ENCODE measurements at regions not wholly inside any gene's neighbourhood (a gene's known extent, or its start where the extent isn't known, plus 50 kb on each side); places are given as distances from the start of the nearest gene placed in this dataset.
"Not testable (repeated sequence)": the region's sequence is repeated elsewhere in the genome, so short reads cannot be mapped to it uniquely, and the experiment has no call there.

DNA sequence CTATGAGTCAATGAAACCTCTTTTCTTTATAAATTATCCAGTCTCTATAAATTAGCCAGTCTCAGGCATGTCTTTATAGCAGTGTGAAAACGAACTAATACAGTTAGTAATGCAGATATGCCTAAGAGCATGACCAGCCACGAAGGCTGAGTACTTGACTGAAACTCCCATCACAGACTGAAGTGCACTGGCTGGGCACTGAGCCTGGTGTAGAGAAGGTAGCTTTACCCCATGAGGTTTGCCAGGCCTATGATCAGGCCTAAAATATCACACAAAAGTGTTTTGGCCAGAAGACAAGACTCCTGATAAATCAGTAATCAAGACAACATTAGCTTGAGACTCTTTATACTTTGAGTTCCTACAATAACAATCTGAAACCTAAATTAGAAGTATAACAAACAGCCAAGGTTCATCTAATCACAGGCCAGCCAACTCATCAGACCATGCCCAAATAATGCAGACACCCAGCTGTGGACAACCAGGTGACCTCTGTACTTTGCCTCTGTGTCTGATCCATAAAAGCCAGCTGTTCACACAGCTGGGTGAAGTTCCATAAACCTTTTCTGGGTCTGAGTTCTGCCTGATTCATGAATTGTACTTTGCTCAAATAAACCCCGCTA lies 771.8 kb upstream of the SLITRK1 start:
- no peak for DNase-seq (ENCODE audit: low read depth)

DNA sequence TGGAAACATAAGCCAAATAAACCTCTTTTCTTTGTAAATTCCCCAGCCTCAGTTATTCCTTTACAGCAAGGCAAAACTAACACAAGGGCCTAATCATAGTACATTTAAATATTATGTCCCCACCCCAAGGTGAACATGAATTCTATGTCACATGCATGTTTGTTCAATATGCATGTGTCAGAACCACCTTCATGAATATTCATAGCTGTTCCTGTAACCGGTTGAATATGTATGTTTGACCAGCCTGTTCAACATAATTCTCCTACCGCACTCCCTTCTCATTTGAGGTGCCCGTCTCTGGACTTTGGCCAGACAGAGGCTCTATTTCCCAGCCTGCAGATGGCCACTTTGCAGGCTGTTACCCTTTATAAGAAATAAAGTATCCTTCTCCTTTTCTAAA lies 769.4 kb upstream of the SLITRK1 start:
- DNase-seq (ENCODE audit: low read depth), result no peak

DNA sequence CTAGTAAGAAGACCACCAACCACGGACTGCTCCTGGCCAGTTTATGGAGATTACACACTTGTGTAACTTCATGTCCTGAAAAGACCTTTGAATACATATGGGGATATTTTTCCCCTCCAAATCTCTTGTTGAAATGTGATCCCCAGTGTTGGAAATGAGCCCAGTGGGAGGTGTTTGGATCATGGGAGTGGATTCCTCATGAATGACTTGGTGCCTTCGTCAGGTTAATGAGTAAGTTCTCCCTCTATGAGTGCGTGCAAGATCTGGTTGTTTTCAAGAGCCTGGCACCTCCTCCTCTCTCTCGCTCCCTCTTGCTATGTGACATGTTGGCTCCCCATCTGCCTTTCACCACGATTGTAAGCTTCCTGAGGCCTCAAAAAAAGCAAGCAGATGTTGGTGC lies 769.0 kb upstream of the SLITRK1 start:
- peak; percentile 69 for DNase-seq (ENCODE audit: low read depth)

DNA sequence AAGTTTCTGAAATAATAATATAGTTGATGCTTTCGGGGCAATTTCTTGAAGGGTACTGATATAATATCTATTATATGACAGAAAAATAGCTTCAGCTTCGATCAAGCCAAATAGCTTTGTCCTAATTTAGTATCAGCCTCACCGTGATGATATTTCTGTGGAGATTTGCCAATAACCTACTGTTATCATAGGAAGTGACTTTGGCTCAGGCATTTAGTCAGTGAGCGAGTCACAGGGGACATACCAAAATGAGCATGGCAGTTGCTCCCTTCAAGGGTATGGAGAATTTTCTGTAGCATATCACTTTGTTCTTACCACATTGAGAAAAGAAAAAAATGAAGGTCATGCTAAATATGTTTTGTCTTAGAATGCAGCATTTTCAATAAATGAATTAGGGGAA lies 767.6 kb upstream of the SLITRK1 start:
- no peak for DNase-seq (ENCODE audit: low read depth)

DNA sequence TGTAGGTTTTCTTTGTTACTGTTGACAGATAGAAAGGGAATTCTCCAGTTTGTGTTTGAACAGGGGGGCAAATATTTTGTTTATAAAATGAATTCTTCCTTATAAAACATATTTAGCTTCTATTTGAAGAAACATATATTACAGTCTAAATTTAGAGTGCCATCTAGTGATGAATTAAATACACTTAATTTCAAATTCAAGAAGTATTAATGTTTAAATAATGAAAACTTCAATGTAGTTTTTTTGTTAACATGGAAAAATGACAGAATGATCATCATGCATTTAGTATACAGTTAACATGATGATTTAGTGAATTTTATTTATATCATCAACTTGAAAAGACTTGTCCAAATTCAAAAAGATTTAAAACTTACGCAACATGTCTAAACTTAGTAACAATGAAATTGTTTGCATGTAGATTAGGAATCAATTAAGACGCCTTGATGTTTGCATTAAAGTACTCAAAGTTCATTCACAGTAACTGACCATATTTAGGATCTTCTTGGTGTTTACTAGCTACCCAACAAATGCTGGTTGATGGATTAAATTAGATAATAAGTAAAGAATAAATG lies 765.9 kb upstream of the SLITRK1 start:
- DNase-seq (ENCODE audit: low read depth), result no peak

DNA sequence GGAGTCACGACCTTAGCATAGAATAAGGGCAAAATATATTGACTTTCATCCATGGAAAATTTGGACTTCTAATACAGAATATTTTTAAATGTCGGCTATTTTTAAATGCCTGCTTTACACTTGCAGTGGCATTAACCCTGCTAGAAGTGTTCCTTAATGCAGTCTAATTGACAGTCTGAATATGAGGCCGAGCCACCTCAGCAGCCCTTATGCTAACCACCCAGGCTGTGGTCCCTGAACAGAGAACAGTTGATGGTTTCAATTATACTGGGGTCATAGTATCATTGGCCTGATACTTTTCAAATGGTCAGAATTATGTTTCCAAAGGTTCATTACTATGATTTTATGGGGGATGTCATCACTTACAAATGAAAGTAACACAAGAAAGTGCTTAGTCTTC lies 764.7 kb upstream of the SLITRK1 start:
- DNase-seq (ENCODE audit: low read depth), result no peak

DNA sequence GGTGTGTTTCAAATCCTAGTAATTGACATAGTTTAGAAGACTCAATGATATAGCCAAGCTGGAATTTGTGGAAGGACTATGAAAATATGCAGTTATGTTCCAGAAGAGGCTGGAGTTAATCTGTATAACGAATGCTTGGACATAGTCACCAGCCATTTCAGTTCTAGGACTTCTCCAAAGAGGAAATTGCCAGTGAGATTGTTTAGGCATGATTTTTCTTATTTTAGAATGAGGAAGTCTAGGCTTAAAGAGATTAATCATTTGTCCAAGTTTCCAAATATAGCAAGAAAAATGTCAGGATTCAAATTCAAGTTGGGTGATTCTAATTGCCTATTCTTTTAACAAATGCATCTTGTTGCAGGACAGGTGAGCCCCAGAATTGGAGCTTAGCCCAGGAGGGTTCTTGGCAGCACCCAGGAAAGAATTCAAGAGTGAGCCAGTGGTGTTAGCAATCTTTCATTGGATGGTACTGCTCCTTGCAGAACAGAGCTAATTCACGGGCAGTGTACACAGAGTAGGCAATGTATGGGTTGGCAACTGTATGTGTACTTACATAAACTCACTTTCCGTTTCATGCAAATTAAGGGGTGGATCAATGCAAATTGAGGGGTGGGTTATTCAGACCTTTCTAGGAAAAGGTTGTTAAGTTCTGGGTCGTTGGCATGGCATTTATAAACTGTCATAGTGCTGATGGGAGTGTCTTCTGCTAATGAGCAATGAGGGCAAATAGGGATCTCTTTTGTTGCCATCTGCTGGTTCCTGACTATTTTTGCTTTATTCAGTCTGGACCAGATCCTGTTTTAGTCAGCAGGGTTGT lies 763.1 kb upstream of the SLITRK1 start:
- no peak for DNase-seq (ENCODE audit: low read depth)

DNA sequence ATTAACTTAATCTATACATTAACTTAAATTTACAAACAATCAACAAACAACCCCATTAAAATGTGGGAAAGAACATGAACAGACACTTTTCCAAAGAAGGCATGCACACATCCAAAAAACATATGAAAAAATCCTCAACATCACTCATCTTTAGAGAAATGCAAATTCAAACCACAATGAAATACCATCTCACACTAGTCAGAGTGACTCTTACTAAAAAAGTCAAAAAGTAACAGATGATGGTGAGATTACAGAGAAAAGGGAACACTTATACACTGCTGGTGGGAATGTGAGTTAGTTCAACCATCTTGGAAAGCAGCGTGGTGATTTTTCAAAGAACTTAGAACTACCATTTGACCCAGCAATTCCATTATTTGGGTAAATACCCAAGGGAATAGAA lies 759.2 kb upstream of the SLITRK1 start:
- DNase-seq (ENCODE audit: low read depth), result no peak

DNA sequence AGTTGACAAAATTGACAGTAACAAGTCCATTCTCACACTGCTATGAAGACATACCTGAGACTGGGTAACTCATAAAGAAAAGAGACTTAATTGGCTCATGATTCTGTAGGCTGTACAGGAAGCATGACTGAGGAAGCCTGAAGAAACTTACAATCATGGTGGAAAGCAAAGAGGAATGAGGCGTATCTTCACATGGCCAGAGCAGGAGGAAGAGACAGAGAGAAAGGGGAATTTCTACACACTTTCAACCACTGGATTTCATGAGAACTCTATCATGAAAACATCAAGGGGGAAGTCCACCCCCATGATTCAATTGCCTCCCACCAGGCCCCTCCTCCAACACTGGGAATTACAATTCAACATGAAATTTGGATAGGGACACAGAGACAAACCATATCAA lies 758.4 kb upstream of the SLITRK1 start:
- DNase-seq (ENCODE audit: low read depth), result no peak

DNA sequence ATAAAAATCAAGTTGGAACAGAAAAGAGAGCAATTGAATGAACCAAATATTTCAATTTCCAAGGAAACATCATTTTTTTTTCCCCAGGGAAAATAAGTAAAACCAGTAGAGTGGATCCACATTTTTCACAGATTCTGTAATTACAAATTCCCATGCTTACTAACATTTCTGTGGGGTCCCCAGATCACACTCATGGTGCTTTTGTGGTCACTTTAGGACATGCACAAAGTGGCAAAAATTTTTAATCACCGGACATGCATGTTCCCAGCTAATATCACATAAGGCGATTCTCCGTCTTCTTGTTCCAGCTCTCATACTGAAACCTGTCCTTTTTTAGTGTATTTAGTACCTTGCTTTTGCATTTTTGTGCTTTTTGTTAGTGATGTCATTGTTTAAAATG lies 748.2 kb upstream of the SLITRK1 start:
- no peak for DNase-seq (ENCODE audit: low read depth)

DNA sequence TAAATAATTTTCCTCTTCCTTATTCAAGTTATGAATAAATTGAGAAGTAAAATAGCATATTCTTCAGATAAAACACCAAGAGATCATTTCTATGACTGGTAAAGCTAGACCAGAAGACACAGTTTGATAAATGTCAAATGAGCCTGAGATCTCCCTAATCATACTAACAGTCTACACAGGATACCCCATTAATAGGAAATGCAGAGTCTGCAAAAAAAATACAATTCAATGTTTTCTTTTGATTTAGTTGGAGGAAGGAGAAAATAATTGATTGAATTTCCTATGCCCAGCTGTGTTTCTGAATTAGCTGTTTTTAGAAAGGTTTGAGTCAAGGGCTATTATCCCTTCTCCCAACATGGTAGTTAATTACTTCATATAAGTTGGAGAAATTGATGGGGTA lies 734.6 kb upstream of the SLITRK1 start:
- no peak for DNase-seq (ENCODE audit: low read depth)

DNA sequence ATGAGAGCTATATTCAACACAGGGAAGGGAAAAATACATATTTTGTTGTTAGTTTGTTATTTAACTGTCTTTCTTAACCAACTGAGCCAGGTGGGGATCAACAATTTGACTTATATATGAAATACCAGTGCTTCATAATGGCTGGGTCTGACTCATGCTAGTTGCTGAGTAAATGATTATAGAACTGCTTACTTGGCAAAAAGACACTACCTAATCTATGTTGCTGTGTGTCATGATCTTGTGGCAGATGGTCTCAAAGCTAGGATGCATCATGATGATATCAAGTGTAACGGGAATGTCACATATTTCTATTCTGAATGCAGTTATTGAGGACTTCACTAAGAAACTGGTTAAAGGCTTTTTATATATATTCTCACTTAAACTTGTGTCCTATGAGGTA lies 727.4 kb upstream of the SLITRK1 start:
- DNase-seq (ENCODE audit: low read depth), result peak; percentile 8

DNA sequence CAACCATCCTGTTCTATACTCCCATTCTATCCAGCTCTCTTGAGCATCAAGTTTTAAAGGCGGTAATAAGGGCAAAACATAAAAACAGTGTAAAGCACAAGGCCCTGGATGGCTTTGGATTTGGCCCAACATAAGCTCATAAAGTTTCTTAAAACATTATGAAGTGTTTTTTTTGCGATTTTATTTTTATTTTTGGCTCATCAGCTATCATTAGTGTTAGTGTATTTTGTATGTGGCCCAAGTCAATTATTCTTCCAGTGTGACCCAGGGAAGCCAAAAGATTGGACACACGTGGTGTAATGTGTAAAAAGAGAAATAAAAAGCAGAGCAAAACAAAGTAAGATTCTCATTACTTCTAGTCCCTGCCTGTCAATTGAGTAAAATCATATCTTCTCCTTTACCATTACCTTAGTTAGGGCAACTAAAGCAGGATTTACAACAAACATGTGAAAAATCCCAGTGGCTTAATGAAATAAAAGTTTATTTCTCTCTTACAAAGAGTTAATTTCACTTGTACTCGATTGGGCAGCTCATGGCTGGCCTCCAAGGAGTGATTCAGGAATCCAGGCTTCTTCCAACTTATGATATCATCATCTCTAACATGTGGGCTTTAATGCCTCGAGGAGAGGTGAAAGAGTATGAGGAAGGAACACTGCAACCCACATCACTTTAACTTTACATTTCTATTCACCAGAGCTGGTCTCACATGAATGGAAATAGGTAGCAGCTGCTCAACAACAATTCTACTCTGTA lies 725.2 kb upstream of the SLITRK1 start:
- peak; percentile 72 for DNase-seq (ENCODE audit: low read depth)

DNA sequence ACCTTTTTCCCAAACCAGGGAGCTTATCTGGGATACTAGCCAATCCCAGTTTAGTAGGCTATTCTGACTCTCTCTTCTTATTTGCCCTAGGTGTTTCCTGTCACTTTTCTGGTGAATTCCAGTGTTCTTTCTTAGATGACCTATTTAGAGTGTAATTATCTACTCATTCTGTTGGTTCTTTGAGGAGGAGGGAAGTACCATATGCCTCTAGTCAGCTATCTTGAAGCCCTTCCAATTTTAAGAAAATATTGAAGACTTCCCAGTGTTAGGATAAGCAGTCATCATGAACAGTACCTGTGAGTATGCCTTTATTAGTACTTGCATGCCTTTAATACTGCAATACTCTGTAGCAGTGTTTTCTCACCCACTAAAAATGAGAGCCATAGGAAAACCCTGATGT lies 724.3 kb upstream of the SLITRK1 start:
- no peak for DNase-seq (ENCODE audit: low read depth)

DNA sequence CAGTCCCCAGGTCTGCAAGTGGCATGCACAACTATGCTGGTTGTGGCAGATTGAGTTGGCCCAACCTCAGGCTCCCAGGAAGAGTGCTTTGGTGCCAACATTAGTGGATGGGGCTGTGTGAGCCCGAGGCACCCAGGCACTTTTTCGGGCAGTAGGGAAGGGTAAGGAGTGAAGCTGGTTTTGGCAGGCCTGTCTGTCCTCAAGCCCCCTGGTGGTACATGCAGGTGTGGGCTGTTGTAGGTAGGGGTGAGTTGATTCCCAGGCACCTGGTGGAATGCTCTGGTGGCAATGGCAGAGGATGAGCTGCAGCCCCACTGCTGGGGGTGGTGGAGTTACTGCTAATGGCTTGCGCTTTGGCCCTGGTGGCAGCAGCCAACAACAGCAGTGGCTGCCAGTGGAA lies 723.7 kb upstream of the SLITRK1 start:
- no peak for DNase-seq (ENCODE audit: low read depth)

DNA sequence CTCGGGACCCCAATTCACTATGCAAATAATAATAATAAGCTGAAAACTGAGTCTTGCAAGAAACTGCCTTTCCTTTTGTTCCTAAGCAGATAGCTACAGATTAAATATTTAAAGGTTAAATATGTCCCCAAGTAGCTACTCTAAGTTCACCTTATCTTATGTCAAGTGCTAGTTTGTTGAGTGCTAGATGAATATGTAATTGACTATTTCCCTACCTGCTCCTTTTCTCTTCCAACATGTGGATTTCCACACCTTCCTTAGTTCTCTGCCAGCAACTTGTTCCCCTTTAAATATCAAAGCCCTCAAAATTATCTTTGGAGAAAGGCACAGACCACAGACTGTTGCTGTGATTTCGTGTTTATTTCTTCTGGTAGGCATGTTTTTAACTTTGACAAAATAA lies 709.2 kb upstream of the SLITRK1 start:
- no peak for DNase-seq (ENCODE audit: low read depth)

DNA sequence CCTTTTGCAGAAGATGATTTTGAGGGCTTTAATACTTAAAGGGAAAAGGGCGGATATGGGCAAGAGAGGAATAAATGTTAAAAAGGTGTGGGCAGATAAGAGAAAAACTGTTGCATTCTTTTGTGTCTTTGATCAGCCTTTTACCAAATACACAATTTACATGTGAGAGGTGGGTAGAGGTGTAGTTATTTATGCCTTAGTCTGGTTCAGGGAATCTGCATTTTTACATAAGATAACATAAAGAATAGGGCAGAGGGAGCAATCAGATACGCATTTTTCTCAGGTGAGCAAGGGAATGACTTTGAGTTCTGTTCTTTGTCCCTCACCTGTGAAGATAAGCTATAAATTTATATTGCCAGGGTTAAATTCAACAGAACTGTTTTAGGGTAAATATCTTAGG lies 708.4 kb upstream of the SLITRK1 start:
- no peak for DNase-seq (ENCODE audit: low read depth)

DNA sequence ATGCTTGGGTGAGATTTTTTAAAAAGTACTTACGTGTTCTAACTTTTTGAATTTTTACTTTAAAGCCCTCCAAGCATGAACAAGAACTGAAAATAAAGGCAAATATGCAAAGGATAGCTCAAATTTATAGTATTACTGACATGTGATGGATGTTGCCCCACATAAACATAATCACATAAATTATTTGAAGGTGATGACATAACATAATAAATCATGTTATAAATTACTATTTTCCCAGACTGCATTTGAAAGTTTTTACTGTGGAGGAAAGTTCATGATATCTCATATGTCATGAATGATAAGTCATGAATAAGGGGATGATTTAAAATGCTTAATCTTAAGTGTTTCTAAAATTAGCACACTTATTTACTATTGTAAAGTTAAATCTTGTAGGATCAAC lies 705.7 kb upstream of the SLITRK1 start:
- no peak for DNase-seq (ENCODE audit: low read depth)

DNA sequence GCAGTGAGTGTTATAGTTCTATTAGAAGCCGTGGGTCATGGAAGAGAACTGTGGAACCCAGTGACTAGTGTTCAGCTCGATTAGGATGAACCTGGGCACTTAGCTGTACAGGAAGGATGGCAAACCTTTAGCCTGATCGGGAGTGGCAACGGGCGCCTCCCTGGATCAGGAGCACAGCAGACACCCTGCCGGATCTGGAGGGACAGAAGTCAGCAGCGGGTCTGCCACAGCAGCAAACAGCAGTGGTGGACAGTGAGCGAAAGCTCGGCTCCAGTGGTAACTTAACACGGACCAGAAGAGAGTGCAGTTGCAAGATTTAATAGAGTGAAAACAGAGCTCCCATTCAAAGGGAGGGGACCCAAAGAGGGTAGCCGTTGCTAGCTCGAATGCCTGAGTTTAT lies 697.6 kb upstream of the SLITRK1 start:
- DNase-seq (ENCODE audit: low read depth), result not testable (repeated sequence)

DNA sequence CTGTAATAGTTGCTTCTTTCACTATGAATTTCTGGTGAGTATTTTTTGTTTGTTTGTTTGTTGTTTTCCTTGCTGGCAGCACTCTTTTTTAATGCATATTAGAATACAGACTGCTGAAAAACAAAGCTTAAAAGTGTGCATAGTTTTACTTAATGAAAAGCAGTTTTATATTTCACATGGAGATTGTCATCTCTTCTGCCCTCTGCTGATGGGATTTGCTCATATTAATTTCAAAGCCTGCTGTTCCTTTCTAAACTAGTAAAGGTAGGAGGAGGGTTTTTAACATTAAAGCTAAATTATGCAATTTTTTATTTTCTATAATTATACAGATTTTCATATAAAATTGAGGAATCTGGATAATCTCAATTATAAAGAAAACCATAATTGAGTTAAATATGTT lies 692.6 kb upstream of the SLITRK1 start:
- peak; percentile 20 for DNase-seq (ENCODE audit: low read depth)

DNA sequence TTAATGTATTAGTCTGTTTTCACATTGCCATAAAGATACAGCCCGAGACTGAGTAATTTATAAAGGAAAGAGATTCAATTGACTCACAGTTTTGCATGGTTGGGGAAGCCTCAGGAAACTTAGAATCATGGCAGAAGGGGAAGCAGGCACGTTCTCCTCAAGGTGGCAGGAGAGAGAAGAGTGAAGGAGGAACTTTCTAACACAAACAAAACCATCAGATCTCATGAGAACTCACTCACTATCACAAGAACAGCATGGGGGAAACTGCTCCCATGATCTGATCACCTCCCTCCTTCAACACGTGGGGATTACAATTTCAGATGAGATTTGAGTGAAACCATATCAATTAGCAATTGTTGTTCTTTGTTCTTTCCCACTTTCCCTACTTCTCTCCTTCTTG lies 689.0 kb upstream of the SLITRK1 start:
- DNase-seq (ENCODE audit: low read depth), result no peak

DNA sequence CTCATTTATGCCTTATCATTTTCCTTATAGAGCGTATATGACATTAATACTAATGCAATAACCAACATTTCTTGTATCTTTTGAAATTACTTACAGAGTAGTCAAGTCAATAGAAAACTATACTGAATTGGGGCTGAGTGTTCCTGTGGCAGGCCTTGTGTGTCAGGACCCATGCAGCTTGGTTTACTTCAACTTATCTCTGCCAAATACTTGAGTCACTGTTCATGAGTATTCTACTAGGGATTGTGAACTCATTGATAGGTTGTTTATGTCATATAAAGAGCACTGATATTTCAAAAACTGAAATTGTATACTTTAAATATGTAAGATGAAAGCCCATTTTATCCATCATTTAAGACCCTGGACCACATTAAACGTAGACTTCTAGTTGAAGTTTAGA lies 688.6 kb upstream of the SLITRK1 start:
- no peak for DNase-seq (ENCODE audit: low read depth)

DNA sequence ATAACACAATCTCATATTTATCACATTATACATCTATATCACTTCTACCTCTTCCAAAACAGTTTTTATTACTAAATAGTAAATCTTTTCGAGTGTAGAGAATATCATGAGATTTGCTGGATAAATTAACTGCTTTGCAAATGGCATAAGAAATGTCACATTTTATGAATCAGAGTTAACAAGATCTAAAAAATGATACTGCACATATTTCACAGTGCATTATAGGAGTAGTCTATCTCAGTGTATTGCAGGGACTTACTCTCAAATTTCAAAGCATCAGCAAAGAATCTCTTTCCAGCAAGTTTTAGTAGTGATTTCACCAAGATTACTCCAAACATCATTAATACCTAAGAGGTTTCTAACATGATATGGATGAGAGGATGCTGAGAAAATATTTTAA lies 687.1 kb upstream of the SLITRK1 start:
- DNase-seq (ENCODE audit: low read depth), result no peak

All from fibroblast of the conjunctiva (primary cell).